22Rv1 (cell line): ENCODE measurements at regions not wholly inside any gene's neighbourhood (a gene's known extent, or its start where the extent isn't known, plus 50 kb on each side); places are given as distances from the start of the nearest gene placed in this dataset.

Experiments used
- CTCF ChIP-seq: fragments of 450-650 bp; IDR thresholded peaks from 2 replicates; pipeline ENCODE4 v1.5.1; 2017; ENCODE audit warnings: mild to moderate bottlenecking
- ZFX ChIP-seq: fragments of 450-650 bp; IDR thresholded peaks from 2 replicates; pipeline ENCODE4 v1.6.1; 2017; ENCODE audit warnings: antibody characterized with exemption, borderline replicate concordance

- TF ChIP-seq CTCF = no peak
- TF ChIP-seq ZFX = no peak
Measured at GRCh38 chr4:187451776-187452175, 543.8 kb upstream of the ZFP42 start.
